HUDEP-2 (cell line): ENCODE measurements at regions not wholly inside any gene's neighbourhood (a gene's known extent, or its start where the extent isn't known, plus 50 kb on each side); places are given as distances from the start of the nearest gene placed in this dataset.

Experiments
- DNase-seq, 76 experiments: peaks; one replicate each; lab custom pipeline; 2025; ENCODE audit not compliant: unreplicated experiment in 76 of 76; lab: John Stamatoyannopoulos, UW

DNA sequence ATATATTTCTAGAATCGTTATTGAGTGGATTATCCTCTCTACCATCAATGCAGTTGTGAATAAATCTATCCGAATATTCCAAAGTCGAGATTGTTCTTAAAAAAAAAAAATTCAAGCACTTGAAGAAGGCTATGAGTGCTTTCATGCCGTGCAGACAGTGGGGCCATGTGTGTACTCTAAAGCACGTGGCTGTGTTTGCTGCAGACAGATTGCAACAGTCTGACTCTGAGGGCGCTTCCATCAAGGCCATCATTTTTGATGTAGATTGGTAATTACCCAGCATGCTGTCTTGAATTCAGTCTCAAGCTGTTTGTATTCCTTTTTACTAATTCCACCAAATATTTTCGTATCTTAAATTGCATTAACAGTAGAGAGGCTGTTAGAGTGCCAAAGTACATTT lies 325.9 kb upstream of the LINC00305 start:
- peak in 1 of 76 experiments; percentile 0 for DNase-seq

DNA sequence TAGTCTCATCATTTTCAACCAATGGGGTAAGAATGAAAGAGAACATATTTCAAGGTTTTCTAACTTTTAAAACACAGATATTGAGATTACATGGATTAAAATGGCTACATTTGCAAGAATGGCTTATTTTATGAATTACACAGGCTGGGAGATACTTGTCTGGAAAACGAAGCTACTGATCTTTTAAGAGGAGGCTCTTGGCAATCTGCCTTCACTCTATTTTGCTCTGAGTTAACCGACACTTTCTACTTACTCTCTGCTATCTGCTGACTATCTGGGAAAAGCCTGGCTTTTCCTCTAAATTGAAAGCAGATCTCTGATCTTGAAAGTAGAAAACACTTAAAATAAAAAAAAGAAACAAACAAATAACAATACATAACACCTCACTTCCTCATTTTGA lies 325.4 kb upstream of the LINC00305 start:
- DNase-seq = no peak

DNA sequence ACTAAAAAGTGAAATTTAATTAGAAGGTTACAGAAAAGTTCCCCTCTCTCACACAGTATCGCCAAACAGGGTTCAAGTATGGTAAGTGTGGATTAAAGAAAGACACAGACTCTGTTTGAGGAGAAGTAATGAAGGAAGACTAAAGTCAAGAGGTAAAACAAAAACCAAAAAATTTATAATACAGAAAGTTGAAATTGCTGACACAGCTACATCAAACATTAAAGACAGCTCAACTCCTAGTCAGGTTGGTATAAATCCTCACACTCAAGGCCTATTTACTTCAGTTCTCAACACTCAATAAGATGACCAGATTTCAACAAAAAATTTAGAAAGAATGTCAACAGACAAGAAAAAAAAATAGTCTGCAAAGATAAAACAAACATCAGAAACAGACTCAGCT lies 300.5 kb upstream of the LINC00305 start:
- no peak for DNase-seq

DNA sequence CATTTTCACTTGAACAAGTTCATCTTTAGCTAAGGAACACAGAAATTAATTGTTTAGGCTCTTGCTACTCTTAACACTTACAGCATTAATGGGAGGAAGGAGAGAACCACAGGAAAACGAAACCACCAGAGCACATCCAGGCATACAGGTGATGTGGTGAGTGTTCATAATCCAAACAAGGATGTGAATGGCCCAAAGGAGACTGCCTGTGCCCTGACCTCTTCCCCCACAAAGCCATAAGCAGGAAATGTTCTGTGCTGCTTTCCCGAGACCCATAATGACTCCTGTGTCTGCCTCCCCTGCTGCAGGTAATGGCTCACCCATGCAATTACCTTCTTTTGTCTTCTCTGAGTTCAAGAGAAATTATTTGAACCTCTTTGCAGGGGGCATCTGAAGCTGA lies 295.9 kb upstream of the LINC00305 start:
- no peak for DNase-seq

DNA sequence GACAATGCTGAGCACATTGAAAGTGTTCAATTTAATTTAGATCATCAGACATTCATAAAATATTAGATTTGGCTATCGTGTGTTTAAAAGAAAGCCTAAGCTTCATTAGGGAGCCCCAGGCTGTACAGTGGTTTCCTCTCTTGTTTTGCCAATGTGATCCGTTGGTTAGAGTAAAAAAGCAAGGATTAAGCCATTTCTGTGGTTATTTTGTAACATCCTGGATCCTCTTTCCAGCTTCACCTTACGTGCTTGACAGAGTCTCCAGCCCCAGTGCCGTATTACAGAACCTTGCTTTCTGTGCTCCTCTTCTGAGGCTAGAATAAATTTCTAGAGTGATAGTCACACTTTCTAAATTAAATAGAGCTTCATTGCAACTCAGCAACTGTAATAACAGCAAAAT lies 289.3 kb upstream of the LINC00305 start:
- no peak for DNase-seq

DNA sequence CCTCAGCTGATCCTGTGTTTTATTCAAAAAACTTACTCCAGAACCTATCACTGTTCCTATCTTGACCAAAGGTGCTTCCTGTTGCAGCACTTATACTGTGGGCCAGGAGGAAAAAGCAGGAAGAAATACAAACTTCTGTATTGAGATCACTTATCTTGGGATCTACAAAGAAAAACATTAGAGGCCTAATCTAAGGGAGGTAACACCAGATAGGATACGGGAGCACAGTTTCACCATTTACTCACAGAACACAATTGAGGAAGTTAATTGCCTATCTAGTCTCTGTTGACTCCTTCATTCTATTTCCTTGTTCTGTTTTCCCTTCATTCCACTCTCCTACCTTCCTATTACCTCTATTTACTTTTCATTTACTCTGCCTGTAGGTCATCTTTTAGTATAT lies 287.2 kb upstream of the LINC00305 start:
- no peak for DNase-seq

DNA sequence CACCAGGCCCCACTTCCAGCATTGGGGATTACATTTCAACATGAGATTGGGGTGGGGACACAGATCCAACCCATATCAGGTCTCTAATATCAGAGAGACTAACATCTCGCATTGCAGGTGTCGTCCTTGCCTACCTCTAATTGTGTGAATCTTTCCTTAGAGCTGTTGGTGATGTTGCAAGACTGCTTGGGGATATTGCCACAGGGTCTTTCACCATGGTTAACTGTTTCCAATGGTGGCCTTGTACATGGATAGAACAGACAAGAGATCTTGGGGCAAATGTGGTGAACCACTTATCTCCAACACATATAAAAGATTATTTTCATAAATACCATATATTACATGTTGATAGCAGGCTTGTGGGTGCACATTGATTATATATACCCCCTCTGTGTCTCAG lies 270.3 kb upstream of the LINC00305 start:
- DNase-seq = no peak

DNA sequence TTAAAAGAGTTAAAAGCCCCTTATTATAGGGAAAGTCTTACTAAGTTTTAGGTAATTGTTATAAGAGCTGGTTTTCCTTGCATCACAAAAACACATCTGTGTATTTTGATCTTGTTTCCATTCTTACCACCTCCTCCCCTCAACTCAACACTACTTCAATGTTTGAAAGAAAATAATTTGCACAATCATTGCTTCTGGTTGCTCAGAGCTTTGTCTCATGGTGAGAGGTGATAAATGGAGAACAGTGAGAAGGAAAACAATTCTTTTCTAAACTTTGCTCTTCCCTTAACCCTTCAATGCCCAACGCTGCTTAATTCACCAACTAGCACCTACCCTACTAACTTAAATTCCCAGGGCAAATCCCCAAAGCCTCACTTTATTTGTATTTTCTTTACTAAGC lies 268.1 kb upstream of the LINC00305 start:
- no peak for DNase-seq

DNA sequence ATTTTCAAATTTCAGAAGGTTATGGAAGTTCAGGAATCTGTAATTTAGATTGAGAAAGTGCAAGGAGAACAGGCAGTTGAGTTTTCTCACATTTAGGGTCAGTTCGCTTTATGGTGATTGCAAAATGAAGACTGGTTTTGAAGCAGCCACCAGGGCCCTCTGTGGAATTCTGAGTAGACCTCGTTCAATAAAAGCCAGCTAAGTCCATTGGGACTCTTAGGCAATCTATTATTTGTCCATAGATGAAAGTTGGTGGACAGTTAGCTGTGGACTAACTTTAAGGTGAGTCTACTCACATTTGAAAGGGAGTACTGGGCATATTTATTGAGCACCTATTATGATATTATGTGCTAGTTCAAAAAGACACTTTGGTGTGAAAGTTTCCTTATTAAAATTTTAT lies 266.3 kb upstream of the LINC00305 start:
- DNase-seq = no peak

DNA sequence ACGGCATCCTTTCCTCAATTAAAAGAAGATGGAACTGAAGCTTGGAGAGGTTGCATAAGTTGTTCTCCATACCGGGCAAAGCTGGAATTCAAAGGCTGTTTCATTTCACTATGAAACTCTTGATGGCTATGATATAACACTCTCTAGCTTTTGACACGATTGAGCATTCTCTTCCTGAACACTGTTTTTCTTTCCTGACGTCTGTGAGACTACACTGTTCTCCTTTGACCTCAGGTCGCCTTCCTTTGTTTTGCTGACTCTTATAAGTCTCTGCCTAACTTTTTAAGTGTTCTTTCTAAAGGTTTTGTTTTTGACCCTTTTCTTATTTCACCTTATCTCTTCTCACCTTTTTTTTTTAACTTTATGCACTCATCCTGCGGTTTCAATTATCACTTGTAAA lies 261.8 kb upstream of the LINC00305 start:
- DNase-seq = no peak

DNA sequence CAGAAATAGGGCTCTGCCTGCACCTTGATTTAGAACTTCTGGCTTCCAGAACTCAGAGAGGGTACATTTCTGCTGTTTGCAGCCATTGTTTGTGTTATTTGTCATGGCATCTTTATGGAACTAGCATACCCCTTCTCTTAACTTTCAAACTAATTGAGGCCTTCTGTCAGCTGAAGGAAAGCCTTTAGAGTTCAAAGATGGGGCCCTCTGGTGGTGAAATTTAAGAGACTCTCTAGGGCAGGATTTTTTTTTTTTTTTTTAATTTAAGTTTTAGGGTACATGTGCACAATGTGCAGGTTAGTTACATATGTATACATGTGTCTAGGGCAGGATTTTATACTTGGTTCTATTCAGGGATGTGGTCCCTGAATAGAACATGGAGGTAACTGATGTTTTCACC lies 260.6 kb upstream of the LINC00305 start:
- peak in 2 of 76 experiments; percentile 7 to 16 for DNase-seq

DNA sequence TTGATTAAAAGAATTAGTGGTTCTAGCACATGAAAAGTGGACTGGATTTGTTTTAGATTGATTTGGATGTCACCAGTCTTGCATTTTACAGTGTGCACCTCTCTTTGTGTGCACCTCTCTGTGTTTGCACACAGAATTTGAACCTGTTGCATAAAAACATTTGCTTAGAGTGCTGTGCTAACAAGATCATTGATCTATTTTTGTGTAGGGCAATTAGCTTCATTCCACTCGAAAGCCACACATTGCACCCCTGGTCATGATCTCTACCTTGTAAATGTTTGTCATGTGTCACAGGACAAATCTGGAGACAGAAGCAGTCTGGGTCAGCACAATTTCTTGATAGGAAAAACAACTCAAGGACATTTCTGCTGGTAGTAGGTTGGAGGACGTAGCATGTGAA lies 258.7 kb upstream of the LINC00305 start:
- DNase-seq = no peak

DNA sequence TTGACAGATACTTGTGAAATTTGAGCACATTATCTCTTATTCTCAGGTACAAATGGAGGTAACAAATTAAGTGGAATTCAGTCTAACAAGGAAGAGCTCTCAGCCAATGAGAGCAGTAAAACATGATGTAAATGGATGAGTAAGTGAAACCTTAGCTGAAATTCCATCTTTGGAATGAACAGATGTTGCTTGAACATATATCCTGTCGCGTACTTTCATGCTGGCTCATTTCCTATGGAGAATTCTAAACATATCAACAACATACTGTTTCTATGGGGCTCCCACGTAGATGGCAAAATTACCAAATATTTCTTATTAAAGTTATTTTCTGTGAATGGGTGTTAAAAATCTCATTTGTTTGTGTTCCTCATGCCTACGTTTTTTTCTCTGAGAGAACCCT lies 256.3 kb upstream of the LINC00305 start:
- DNase-seq = no peak

DNA sequence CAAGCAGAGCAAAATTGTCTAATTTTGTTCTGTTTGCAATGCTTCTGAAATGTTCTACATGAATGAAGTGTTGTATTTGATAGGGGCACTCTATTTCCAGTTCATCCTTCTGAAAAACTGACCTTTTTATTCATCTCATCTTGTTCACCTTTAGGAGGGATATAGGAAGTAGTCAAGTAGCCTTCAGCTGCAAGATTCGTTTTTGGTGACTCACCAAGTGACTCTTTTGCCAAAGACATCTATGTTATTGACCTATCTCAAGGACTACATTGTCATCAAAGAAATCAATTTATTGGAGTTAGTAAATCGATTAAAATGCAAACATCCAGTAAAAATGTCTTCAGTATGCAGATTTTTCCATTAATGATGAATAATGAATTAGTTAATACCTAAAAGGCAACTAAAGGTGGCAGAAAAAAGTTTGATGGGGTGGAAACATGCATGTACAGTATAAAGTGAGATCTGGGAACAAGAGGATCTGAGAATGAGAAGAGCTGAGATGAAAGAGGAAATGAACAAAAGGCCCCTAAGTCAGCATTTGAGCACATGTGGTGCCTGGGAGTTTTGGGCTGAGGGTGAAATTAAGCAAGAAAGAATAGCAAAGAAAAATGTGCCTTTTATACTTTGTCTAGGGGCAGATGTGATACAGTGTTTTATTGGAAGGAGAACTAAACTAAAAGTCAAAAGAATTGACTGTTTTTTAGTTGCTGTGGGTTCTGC lies 255.1 kb upstream of the LINC00305 start:
- DNase-seq = no peak

DNA sequence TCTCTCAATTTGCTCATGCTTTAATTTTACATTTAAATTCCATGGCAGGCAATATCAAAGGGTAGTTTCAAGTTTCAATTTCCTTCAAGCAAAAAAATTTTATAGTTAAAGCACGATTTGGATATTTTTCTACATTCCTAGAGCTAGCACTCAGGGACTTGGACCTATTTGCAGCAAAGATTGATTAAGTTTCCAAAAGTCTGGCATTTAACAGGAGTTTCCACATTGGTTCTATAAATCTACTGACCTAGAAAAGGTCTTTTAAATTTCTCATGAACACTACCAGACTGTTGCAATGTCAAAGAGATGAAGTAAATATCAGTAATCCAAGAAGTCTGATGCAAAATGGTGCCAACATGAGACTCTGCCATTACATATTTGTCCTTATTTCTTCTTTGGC lies 253.7 kb upstream of the LINC00305 start:
- no peak for DNase-seq

DNA sequence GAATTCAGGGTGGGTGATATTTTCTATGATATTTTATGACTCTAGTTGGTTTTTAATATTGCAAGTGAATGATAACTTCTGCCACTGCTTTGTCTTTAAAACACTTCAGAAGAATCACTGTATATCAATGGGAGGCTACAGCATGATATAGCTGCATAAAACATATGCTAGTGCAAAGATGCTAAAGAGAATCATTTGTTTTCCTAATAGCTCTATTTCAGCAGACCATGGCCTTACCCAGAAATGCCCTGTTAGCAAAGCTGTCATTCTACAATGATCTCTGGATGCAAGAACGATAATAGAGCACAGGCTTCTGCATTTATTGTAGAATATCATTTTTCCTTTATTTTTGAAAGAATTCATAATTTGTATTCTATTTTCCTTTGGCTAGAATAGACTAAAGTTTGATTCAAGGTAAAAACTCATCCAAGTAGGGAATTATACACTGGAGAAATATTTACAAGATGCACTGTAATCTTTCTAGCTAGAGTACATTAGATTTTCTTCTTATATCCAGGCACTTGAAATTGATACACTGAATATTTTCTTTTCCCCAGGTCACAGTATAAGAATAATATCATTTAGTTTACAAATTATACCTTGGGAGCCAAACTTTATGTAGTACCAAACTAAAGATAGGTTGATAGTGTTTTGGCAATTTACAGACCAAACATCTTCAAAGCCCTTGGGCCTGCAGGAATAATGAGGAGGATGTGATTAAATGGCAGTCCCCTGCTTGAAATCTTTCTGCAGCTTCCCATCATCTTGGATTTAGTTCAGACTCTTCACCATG lies 252.6 kb upstream of the LINC00305 start:
- DNase-seq = no peak

DNA sequence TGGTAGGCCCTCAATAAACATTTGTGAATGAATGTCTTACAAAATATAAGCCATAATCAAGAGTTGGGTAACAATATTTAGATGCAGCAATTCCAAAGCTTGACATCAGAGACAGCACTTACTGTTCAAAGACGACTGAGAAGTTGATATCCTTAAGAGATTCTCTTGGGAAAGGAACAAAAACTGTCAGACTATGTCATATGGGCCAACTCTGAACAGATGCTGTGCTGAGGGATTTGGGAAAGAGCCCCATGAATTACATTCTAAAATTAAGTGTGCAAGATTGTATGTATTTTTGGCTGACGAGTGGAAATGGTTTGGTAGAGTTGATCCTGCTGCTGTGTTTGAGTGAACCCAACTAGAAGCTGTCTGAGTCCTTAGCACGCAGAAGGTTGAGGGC lies 250.7 kb upstream of the LINC00305 start:
- no peak for DNase-seq

DNA sequence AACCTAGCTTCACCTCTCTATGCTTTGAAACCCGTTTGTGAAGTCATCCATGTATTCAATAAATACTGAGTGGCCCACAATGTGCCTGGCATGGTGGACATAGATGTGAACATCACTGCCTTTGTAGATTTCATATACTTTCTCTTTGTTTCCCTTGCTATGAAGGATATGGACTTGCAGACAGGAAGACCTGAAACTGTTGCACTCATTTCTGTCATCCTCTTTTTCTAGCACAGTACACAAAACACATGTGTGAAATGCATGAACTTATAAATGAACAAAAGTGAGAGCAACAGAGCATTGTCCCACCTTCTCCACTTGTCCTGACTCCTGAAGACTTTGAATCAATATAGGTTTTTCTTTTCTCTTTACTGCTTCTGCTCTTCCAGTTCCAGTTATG lies 249.4 kb upstream of the LINC00305 start:
- no peak for DNase-seq

DNA sequence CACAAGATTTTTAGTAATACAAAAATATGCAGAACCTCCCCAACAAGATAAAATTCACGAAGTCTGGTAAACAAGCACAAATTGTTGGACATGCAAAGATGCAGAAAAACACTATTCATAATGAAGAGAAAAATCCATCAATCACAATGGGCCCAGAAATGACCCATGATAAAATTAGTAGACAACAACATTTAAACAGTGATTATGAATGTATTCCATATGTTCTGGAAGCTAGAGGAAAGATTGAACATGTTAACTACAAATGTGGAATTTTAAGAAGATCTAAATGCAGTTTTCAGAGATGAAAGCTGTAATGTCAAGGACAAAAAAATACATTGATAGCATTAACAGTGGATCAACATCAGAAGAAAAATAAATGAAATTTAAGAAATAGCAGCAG lies 243.3 kb upstream of the LINC00305 start:
- no peak for DNase-seq

DNA sequence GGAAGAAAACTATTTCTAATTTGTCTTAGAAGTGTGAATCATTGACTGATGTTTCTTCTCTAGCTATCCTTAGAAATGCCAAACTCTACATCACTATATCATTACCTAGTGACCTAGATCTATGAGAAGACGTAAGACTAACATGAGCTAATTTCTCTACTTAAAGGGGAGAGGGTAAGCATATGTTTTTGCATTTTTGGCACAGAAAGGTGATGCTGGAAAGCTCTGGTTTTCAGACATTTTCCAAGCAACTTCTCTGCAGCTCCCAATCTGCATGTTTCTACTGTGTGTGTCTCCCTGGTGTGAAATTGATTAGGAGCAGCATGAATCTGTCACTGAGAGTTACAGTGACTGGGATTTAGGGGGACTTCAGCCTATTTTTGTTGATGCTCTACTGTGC lies 235.2 kb upstream of the LINC00305 start:
- no peak for DNase-seq

DNA sequence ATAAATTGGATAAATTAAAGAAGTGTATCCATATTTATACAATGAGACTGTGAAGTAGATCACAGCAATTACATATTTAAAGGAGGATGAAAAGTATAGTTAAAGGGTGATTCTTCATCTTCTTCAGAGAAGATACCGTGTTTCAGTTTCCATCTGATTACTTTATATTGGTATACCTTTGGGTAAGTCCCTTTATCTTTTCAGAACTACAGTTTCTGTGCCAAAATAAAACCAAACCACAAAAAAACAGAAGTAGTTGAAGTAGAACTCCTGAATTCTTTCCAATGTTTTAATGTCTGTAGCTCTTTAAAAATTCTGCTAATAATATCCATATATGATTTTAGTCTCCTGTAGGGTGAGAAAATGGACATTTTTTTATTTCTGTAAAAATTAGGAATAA lies 231.2 kb upstream of the LINC00305 start:
- no peak for DNase-seq

DNA sequence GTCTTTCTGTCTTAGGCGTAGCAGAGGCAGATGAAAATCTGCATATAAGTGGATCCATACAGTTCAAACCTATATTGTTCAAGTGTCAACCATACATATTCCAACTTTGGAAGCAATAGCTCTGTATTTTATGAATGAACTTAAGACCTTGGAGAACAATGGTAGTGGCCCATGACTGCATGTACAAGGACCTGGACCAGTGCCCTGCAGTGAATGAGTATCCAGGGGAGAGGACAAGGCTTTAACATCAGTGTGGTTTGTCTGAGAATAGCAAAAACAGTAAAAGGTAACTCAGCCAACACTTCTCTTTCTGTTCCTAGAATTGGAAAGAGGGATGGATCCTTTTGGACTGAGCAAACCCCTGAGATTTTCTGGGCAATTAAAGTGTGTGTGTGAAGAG lies 230.8 kb upstream of the LINC00305 start:
- no peak for DNase-seq
